HCT116 (cell line): ENCODE measurements at regions not wholly inside any gene's neighbourhood (a gene's known extent, or its start where the extent isn't known, plus 50 kb on each side); places are given as distances from the start of the nearest gene placed in this dataset.

Experiments used
- ATAC-seq: fragments of 200-7000 bp; cut with Tn5 transposase; 2 replicates; pipeline ENCODE4 v1.9.1; 2020; ENCODE audit warnings: mild to moderate bottlenecking, moderate library complexity
- BruUV-seq: library from RNA; stranded (reverse); fragments of 400-500 nt; replicated peaks from 2 replicates; lab custom pipeline; 2021; lab: Mats Ljungman, UMichigan
- CTCF ChIA-PET: fragments of 300-600 bp; sonication (Branson Sonifier 250); formaldehyde crosslinking; loops from one replicate; lab custom pipeline; 2021; ENCODE audit warnings: antibody characterized with exemption; lab: Charles Lee
- POLR2A ChIA-PET: fragments of 300-600, 350-600 bp; sonication (Branson Sonifier 250); formaldehyde crosslinking; loops from one replicate; lab custom pipeline; 2021; ENCODE audit warnings: antibody characterized with exemption; lab: Charles Lee
- RAD21 ChIA-PET, 2 experiments: fragments of 300-600 bp; sonication (Branson Sonifier 250); formaldehyde crosslinking; loops; one replicate each; lab custom pipeline; 2023; ENCODE audit warnings: low total read pairs in 2 of 2; ENCODE audit not compliant: uncharacterized antibody in 2 of 2, unreplicated experiment in 2 of 2, low non-redundant PET in 1 of 2; lab: Charles Lee
- DNase-seq: peaks from one replicate; pipeline ENCODE4 v3.0.0-alpha.2; 2010; ENCODE audit warnings: low read depth, low spot score
- H2AFZ ChIP-seq: fragments of 200-600 bp; shearing (Covaris generic), sonication (generic); 2 replicates; pipeline ENCODE4 v1.6.1; 2017; ENCODE audit warnings: low read depth, mixed run types, mixed read lengths, antibody characterized with exemption, low read length; ENCODE audit not compliant: poor library complexity, severe bottlenecking
- H3K27ac ChIP-seq: 2 replicates; pipeline ENCODE4 v1.5.1; 2012; ENCODE audit warnings: low read depth, low read length
- H3K27me3 ChIP-seq: fragments of 200-600 bp; sonication (generic); 2 replicates; pipeline ENCODE4 v1.6.1; 2016; ENCODE audit warnings: mixed run types, low read length, mixed read lengths; ENCODE audit not compliant: insufficient read depth
- H3K36me3 ChIP-seq, 2 experiments: fragments of 200-500 bp in 1 of 2; fragments of 200-600 bp in 1 of 2; sonication (Bioruptor generic) in 1 of 2; sonication (generic) in 1 of 2; 2 replicates each; pipeline versions ENCODE4 v1.5.1 to v1.6.1; 2014 to 2016; ENCODE audit warnings: low read length in 2 of 2, inconsistent platforms in 1 of 2, mixed read lengths in 1 of 2, mixed run types in 1 of 2; ENCODE audit not compliant: insufficient read depth in 2 of 2, control insufficient read depth in 1 of 2
- H3K4me1 ChIP-seq, 2 experiments: fragments of 200-600 bp in 1 of 2; sonication (generic) in 1 of 2; 2 replicates each; pipeline versions ENCODE4 v1.5.1 to v1.6.1; 2012 to 2017; ENCODE audit warnings: low read length in 2 of 2, inconsistent platforms in 1 of 2, mild to moderate bottlenecking in 1 of 2, mixed read lengths in 1 of 2, mixed run types in 1 of 2, moderate library complexity in 1 of 2; ENCODE audit not compliant: insufficient read depth in 2 of 2, control insufficient read depth in 1 of 2
- H3K4me2 ChIP-seq: fragments of 200-600 bp; sonication (generic); 2 replicates; pipeline ENCODE4 v1.6.1; 2017; ENCODE audit warnings: mixed run types, low read length, mixed read lengths
- H3K4me3 ChIP-seq, 2 experiments: fragments of 200-600 bp in 1 of 2; sonication (generic) in 1 of 2; replicated peaks in 1 of 2; 2 replicates each; pipeline ENCODE4 v1.5.1; 2011 to 2016; ENCODE audit warnings: low read length in 2 of 2, control low read depth in 1 of 2, low read depth in 1 of 2, mild to moderate bottlenecking in 1 of 2, mixed read lengths in 1 of 2, mixed run types in 1 of 2
- H3K79me2 ChIP-seq: fragments of 200-600 bp; sonication (generic); 2 replicates; pipeline ENCODE4 v1.6.1; 2017; ENCODE audit warnings: mild to moderate bottlenecking, mixed run types, low read length, moderate library complexity, mixed read lengths; ENCODE audit not compliant: insufficient read depth
- H3K9ac ChIP-seq: fragments of 200-600 bp; sonication (generic); 2 replicates; pipeline ENCODE4 v1.6.1; 2016; ENCODE audit warnings: low read length, mixed read lengths
- H3K9me2 ChIP-seq: fragments of 200-600 bp; sonication (generic), shearing (Covaris generic); 2 replicates; pipeline ENCODE4 v1.6.1; 2017; ENCODE audit warnings: mixed run types, mild to moderate bottlenecking, moderate library complexity; ENCODE audit not compliant: insufficient read depth
- H3K9me3 ChIP-seq, 2 experiments: fragments of 200-500 bp in 1 of 2; fragments of 200-600 bp in 1 of 2; sonication (Bioruptor generic) in 1 of 2; sonication (generic) in 1 of 2; 2 replicates each; pipeline ENCODE4 v1.6.1; 2014 to 2017; ENCODE audit warnings: low read length in 2 of 2, mixed read lengths in 2 of 2, inconsistent platforms in 1 of 2, low read depth in 1 of 2, mild to moderate bottlenecking in 1 of 2, mixed run types in 1 of 2, moderate library complexity in 1 of 2; ENCODE audit not compliant: control insufficient read depth in 1 of 2, insufficient read depth in 1 of 2
- H4K20me1 ChIP-seq: fragments of 200-600 bp; sonication (generic), shearing (Covaris generic); 2 replicates; pipeline ENCODE4 v1.6.1; 2017; ENCODE audit warnings: mixed run types, mild to moderate bottlenecking, moderate library complexity; ENCODE audit not compliant: insufficient read depth
- ELF1 ChIP-seq: IDR thresholded peaks from 2 replicates; pipeline ENCODE4 v1.6.1; 2012; ENCODE audit warnings: low read depth, borderline replicate concordance
- EZH2 ChIP-seq: fragments of 200-600 bp; sonication (generic); IDR thresholded peaks from 2 replicates; pipeline ENCODE4 v1.6.1; 2017; ENCODE audit warnings: antibody characterized with exemption, mixed run types
- EZH2phosphoT487 ChIP-seq: fragments of 200-600 bp; IDR thresholded peaks from 2 replicates; pipeline ENCODE4 v1.6.1; 2018; ENCODE audit warnings: antibody characterized with exemption, borderline replicate concordance
- FOSL1 ChIP-seq: IDR thresholded peaks from 2 replicates; pipeline ENCODE4 v1.6.1; 2012; ENCODE audit warnings: low read depth
- JUND ChIP-seq: IDR thresholded peaks from 2 replicates; pipeline ENCODE4 v1.6.1; 2012
- POLR2A ChIP-seq: IDR thresholded peaks from 2 replicates; pipeline ENCODE4 v1.7.0; 2011; ENCODE audit warnings: borderline replicate concordance; ENCODE audit not compliant: insufficient read depth, insufficient read length; ENCODE audit errors: extremely low read depth
- POLR2AphosphoS5 ChIP-seq: IDR thresholded peaks from 2 replicates; pipeline ENCODE4 v1.6.1; 2011; ENCODE audit warnings: mild to moderate bottlenecking, low read depth, low read length, moderate library complexity
- RAD21 ChIP-seq: IDR thresholded peaks from 2 replicates; pipeline ENCODE4 v1.6.1; 2012; ENCODE audit warnings: low read depth, mild to moderate bottlenecking
- SIN3A ChIP-seq: IDR thresholded peaks from 2 replicates; pipeline ENCODE4 v1.6.1; 2012; ENCODE audit warnings: low read depth
- SP1 ChIP-seq: IDR thresholded peaks from 2 replicates; pipeline ENCODE4 v1.6.1; 2012; ENCODE audit warnings: low read depth
- SRF ChIP-seq: IDR thresholded peaks from 2 replicates; pipeline ENCODE4 v1.6.1; 2012; ENCODE audit warnings: low read depth
- TCF7L2 ChIP-seq: IDR thresholded peaks from 2 replicates; pipeline ENCODE4 v1.7.0; 2011; ENCODE audit warnings: borderline replicate concordance, inconsistent platforms; ENCODE audit not compliant: insufficient read depth, insufficient read length; ENCODE audit errors: extremely low read depth
- YY1 ChIP-seq: IDR thresholded peaks from 2 replicates; pipeline ENCODE4 v1.6.1; 2011; ENCODE audit warnings: low read length, low read depth, moderate library complexity, mild to moderate bottlenecking; ENCODE audit not compliant: insufficient replicate concordance; ENCODE audit errors: extremely low read depth
- ZFX ChIP-seq: fragments of 450-650 bp; IDR thresholded peaks from 2 replicates; pipeline ENCODE4 v1.6.1; 2017
- ZNF274 ChIP-seq: fragments of 200-500 bp; sonication (Bioruptor generic); IDR thresholded peaks from 2 replicates; pipeline ENCODE4 v1.6.1; 2014; ENCODE audit warnings: mild to moderate bottlenecking, low read depth, low read length, inconsistent platforms
- intact Hi-C: fragments of 100-400 bp; cut with micrococcal nuclease; formaldehyde crosslinking; loops from 2 replicates; pipeline ENCODE4 v1.10.0; 2022
- TF ChIP-seq, protein P1 (sequence below): IDR thresholded peaks from 2 replicates; pipeline ENCODE4 v1.6.1; 2012
- TF ChIP-seq, protein P2 (sequence below): IDR thresholded peaks from 2 replicates; pipeline ENCODE4 v1.6.1; 2012
- TF ChIP-seq, protein P3 (sequence below): IDR thresholded peaks from 2 replicates; pipeline ENCODE4 v1.6.1; 2011; ENCODE audit warnings: mild to moderate bottlenecking, low read length, moderate library complexity; ENCODE audit not compliant: insufficient replicate concordance; ENCODE audit errors: extremely low read depth
- TF ChIP-seq, protein P4 (sequence below), 3 experiments: fragments of 200-600 bp in 1 of 3; sonication (generic) in 1 of 3; IDR thresholded peaks in 2 of 3; conservative IDR thresholded peaks in 1 of 3; 2 replicates each; pipeline ENCODE4 v1.5.1; 2012 to 2017; ENCODE audit warnings: low read depth in 2 of 3, low read length in 2 of 3, antibody characterized with exemption in 1 of 3, borderline replicate concordance in 1 of 3, control low read depth in 1 of 3, mild to moderate bottlenecking in 1 of 3, mixed read lengths in 1 of 3, mixed run types in 1 of 3, moderate library complexity in 1 of 3; ENCODE audit not compliant: insufficient read depth in 1 of 3

DNA sequence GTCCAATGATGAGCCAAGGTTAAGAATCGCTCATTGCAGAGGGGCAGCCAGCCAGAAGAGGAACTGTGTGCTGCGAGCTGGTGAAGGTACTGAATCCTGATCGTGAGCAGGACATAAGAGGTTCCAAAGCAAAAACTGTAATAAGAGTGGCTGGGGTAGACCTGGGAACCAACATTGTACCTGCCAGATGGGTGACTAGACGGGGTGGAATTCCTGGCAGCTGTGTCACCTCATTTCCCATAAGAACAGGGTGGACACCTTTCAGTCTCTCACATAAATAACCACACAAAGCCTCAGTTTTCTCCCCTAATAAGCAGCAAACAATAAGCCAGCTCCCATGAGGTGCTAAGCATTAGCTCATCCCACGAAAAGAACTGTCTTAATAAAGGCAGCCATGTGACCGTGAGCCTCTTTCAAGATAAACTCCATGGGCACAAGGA is 290.3 kb downstream of the SOX9 start (continued):
- TF ChIP-seq ZNF274, result no peak
- TF ChIP-seq, protein P1, sequence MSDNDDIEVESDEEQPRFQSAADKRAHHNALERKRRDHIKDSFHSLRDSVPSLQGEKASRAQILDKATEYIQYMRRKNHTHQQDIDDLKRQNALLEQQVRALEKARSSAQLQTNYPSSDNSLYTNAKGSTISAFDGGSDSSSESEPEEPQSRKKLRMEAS, result peak; percentile 72

DNA sequence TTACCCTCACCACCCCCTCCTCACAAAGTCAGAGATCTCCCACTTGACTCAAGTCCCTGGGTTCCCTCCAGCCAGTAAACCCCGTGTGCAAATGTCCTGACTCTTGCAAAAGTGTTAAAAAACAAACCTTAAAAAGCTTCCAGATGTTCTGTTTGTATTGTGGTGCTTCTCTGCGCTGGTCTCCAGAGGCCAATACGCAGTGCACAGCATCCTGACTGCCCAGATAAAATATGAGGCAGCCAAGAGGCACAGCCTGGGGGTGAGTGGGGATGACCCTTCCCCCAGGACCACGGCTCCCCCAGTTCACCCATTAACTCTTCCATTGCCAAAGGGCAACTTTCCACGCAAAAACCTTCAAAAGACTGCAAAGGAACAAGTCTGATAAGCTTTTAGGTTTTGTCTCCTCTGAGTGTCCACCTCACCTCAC is 291.8 kb downstream of the SOX9 start:
- Histone ChIP-seq H3K4me3 (no peak overlapping the region), H3K27me3 (no peaks in the 10 kb centered on the region), H3K9me3 (peaks cover 2 to 8% of the 10 kb centered on the region in 2 experiments; a peak in 3 of 4 replicates), H3K9ac (peak overlapping the region; percentile 18; the same call in 1 of the 2 replicates), H3K79me2 (peaks cover 18% of the 10 kb centered on the region; the same call in 1 of the 2 replicates), H3K36me3 (peaks cover 0 to 2% of the 10 kb centered on the region in 2 experiments; a peak in 2 of 4 replicates), H4K20me1 (no peaks in the 10 kb centered on the region), H3K27ac (peak overlapping the region; percentile 66), H3K4me1 (peaks cover 76 to 95% of the 10 kb centered on the region in 2 experiments), H3K4me2 (peak overlapping the region; percentile 31), H3K9me2 (no peaks in the 10 kb centered on the region), H2AFZ (no peak overlapping the region)
- no peak for TF ChIP-seq SIN3A
- TF ChIP-seq ZFX, result no peak
- TF ChIP-seq RAD21, result no peak
- TF ChIP-seq JUND, result no peak
- TF ChIP-seq POLR2AphosphoS5, result no peak; the same call in 1 of the 2 replicates
- TF ChIP-seq, protein P2, sequence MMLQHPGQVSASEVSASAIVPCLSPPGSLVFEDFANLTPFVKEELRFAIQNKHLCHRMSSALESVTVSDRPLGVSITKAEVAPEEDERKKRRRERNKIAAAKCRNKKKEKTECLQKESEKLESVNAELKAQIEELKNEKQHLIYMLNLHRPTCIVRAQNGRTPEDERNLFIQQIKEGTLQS, result no peak
- TF ChIP-seq YY1, result no peak
- TF ChIP-seq SRF, result no peak
- TF ChIP-seq, protein P3, sequence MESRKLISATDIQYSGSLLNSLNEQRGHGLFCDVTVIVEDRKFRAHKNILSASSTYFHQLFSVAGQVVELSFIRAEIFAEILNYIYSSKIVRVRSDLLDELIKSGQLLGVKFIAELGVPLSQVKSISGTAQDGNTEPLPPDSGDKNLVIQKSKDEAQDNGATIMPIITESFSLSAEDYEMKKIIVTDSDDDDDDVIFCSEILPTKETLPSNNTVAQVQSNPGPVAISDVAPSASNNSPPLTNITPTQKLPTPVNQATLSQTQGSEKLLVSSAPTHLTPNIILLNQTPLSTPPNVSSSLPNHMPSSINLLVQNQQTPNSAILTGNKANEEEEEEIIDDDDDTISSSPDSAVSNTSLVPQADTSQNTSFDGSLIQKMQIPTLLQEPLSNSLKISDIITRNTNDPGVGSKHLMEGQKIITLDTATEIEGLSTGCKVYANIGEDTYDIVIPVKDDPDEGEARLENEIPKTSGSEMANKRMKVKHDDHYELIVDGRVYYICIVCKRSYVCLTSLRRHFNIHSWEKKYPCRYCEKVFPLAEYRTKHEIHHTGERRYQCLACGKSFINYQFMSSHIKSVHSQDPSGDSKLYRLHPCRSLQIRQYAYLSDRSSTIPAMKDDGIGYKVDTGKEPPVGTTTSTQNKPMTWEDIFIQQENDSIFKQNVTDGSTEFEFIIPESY, result no peak
- TF ChIP-seq SP1, result no peak
- TF ChIP-seq EZH2phosphoT487, result no peak
- TF ChIP-seq FOSL1, result no peak
- no peak for TF ChIP-seq ZNF274
- TF ChIP-seq TCF7L2, result no peak
- TF ChIP-seq EZH2, result no peak
- no peak for TF ChIP-seq POLR2A
- TF ChIP-seq, protein P4, sequence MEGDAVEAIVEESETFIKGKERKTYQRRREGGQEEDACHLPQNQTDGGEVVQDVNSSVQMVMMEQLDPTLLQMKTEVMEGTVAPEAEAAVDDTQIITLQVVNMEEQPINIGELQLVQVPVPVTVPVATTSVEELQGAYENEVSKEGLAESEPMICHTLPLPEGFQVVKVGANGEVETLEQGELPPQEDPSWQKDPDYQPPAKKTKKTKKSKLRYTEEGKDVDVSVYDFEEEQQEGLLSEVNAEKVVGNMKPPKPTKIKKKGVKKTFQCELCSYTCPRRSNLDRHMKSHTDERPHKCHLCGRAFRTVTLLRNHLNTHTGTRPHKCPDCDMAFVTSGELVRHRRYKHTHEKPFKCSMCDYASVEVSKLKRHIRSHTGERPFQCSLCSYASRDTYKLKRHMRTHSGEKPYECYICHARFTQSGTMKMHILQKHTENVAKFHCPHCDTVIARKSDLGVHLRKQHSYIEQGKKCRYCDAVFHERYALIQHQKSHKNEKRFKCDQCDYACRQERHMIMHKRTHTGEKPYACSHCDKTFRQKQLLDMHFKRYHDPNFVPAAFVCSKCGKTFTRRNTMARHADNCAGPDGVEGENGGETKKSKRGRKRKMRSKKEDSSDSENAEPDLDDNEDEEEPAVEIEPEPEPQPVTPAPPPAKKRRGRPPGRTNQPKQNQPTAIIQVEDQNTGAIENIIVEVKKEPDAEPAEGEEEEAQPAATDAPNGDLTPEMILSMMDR (IDR thresholded peaks at IDR 0.05 in 2 of 3, conservative IDR thresholded peaks at IDR 0.05 in 1 of 3; ENCODE audit: borderline replicate concordance in 1 of 3, insufficient read depth in 1 of 3, low read depth in 2 of 3, low read length in 2 of 3), result no peak
- TF ChIP-seq, protein P1, result no peak
- TF ChIP-seq ELF1, result no peak
- ChIA-PET RAD21 (no interaction called here), POLR2A (no interaction called here), CTCF (no interaction called here)
- no TSS peak for BruUV-seq
- intact Hi-C loops, result no loop called here
- DNase-seq, result no peak
- ATAC-seq, result no peak
